HG03060 (cell line): ENCODE measurements at regions not wholly inside any gene's neighbourhood (a gene's known extent, or its start where the extent isn't known, plus 50 kb on each side); places are given as distances from the start of the nearest gene placed in this dataset.
A peak's percentile ranks its signal among the peaks of the same experiment; 100 is the strongest.
"Not testable (repeated sequence)": the region's sequence is repeated elsewhere in the genome, so short reads cannot be mapped to it uniquely, and the experiment has no call there.

ENCODE experiments used
- ATAC-seq: cut with Tn5 transposase; IDR thresholded peaks from one replicate; pipeline ENCODE4 v1.9.1; 2021; ENCODE audit warnings: low read depth, moderate number of reproducible peaks; ENCODE audit not compliant: unreplicated experiment

DNA sequence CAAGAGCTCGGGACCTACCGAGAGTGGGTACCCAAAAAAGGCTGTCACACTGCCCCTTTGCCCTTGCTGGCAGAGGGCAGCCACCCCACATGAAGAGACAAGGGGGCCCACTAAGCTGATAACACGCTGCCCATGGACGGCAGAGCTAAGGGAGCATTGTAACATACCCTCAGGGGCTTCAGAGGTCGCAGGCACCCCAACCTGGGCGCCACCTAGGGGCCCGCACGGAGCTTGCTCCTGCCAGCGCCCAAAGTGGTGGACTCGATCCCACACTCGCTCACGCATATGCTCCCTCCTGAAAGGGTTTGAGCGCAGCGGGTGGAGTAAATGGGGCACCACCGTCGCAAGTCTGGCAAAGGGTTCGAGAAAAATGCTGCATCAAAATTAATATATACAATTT is 975.4 kb downstream of the ZPLD1 start:
- ATAC-seq, result no peak

DNA sequence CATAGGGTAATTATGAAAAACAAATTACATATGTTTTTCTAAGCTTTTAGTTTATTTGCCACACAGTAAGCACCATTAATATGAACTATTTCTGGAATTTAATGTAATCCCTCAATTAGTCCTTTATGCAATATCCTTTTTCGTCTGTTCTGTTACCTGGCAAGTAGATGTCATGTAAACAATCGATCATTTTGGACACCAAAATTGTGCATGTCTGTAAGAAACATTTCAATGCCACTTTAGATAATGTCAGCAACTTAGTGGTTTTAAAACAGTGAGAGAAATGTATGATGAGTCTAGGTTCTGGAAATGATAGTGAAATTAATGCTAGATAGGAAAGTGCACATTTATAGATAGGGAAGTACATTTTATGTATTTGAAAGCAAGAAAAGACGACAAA is 986.6 kb downstream of the ZPLD1 start:
- ATAC-seq, result no peak

- ATAC-seq, result no peak
Observed at GRCh38 chr3:103437883-103438282, 1003.1 kb downstream of the ZPLD1 start.

DNA sequence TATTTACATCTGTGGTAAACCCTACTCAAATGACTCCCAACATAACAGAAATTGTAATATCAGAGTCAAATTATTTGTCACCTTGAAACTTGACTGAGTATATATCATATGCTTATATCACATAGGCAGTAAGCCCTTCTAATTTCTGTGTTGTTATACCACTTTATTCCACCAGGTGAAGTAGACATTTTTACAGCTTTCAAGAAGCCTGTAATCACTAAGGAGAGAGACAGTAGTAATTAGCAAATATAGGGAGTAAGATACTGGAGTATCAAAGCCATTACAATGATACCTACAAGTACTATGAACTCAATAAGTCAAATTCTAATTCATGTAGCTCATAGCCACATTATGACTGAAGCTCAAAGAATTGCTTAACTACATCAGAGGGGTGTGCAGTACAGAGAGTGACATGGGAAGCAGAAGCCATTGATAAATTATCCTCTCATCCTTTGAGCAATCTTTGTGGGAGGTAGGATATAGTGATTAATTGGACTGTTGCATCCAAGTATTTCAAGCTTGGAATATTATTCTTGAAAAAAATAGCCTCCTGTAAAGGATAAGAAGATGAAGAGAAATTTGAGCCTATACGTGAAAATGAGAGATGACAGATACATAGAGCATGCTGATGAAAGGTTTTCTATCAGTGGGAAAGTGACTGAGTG is 1005.9 kb downstream of the ZPLD1 start:
- peak; percentile 91 for ATAC-seq

DNA sequence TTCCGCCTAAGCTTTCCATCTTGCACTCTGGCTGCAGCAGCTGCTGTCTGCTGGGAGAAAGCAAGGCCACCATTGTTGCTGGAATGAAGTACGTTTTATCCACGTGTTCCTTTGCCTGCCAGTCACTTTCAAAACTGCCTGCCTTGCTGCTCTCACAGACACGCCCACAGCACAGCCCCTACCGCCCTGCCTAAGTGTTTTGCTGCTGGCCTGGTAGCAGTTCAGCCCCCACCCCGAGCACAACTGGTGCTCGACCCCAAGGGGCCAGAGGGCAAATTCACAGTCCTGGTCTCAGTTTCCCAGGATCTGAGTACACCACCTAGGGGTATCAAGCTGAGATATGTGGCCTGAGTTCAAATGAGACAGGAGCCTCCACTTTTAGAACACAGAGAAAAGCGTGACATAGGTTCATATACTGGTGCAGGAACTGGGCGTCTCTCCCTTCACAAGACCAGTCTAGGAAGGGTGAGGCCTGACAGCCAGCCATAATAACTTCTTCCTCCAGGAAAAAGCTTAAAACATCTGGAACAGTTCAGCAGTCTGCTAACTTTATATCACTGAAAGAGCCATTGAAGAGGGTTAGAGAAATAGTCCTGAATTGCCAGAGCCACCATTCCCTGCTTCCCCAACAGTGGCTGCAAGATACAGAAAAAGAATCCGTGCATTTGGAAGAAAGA is 1012.3 kb downstream of the ZPLD1 start:
- no peak for ATAC-seq

- ATAC-seq, result no peak
Observed at GRCh38 chr3:103453152-103453551, 1018.3 kb downstream of the ZPLD1 start.

DNA sequence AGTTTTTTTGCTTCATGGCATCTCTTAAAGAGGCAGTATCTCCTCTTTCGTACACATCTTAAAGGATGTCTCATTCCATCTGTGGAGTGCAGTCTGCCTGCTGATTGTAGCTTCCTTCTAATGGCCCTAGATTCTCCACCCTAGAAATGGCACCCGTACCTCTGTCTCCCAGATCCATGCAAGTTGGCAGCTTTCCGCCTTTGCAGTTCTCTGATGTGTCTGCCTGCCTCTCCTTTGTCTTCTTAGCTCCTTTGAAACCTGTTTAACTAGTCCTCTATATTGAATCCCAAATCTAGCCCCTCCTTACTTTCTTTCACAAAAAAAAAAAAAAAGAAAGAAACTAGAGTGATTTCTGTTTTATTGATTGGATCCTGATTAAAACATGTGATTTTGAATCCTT is 1025.0 kb downstream of the ZPLD1 start:
- ATAC-seq, result no peak

GRCh38 chr3:103470498-103470897 is 1035.7 kb downstream of the ZPLD1 start:
- ATAC-seq, result no peak

DNA sequence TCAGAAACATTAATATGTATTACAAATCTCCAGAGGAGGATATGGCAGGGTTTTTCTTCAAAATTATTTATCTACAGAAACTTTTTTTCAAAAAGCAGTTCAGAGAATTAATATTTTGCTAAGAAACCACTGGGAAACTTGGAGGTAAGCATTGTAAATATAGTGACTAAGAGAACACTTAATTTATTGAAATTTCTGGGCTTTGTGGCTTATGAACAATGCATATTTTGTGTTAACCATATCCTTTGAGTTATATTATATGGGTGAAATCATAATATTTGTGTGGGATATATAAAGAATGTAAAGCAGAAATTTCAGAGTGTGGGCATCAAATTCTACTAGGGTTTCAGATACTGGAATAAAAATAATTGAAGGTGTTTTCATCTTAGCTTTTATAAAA is 1059.2 kb downstream of the ZPLD1 start:
- ATAC-seq, result no peak

DNA sequence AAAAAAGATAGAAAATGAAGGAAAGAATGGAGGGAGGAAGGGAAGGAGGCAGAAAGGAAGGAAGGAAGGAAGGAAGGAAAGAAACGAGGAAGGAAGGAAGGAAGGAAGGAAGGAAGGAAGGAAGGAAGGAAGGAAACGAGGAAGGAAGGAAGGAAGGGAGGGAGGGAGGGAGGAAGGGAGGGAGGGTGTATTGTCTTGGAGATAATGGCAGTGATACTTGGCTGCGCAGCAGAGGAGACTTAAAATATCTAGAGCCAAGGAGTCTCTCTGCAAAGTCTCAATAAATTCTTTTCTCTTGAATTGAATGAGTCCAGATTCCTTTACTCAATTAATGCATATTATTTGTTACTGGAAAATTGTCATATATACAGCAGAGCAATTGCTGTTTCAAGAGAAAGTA is 1059.7 kb downstream of the ZPLD1 start:
- ATAC-seq, result no peak

- no peak for ATAC-seq
Observed at GRCh38 chr3:103495186-103495585, 1060.4 kb downstream of the ZPLD1 start.

DNA sequence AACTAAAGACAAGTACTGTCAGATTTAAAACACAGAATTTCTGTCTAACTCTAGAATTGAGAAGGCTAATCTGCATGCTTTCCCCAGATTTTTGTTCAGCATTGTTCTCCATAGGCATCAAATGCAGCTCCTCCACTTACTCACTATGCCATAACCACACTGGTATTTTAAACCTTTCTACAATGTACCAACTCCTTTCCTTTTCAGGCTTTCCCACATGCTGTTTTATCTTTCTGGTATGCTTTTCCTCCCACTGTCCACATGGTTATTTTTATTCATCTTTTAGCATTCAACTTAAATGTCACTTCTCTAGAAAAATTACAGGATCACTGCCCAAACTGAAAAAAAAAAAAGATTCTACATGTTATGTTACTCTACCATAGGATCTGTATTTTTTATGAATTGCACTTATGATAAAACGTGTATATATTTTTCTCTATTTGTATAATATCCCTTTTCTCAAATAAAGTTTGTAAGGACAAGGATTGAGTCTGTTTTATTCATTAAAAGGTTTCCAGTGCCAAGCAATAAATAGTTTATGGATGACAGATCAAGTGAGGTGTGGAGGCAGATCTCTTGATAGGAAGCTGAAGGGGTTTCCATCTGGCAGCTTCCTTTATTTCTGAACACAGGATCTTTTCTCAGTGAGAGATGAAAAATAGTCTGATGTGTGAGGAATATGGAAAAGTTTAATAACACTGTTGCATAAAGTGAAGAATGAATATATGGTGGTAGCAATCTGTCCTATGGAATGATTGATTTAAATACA is 1064.5 kb downstream of the ZPLD1 start:
- no peak for ATAC-seq

DNA sequence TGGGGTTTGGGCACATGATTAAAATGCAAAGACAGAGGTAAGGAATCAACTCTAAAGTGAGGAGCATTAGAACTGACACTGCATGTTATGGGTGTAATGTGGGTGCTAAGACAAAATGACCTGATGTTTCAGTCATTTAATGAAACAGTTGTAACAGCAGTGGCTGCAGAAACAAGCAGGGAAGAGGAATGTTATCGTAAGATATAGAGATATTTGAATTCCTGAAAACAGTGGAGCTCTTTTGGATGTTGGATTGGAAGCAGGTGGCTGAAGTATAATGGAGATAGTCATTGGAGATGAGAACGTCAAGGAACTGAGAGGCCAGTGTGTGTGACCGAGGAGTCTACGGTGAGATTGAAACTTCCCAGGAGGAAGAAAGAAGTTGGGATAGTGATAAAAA is 1065.2 kb downstream of the ZPLD1 start:
- no peak for ATAC-seq

DNA sequence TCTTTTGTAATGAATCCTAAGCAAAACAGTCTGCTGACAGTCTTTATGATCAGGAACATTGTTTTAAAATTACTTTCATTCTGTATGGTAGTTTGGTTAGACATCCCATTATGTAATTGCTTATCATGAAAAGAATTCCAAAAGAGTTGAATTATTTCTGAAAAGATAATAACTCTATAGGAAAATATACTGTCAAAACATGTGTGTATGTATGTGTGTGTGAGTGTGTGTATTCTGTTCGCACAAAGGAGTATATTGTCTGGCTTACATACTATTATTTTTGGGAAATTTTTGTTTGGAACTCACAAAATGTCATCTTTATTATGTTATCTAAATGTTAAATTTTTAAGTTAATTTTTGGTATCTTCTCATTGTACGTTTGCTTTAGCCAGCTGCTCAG is 1075.9 kb downstream of the ZPLD1 start:
- ATAC-seq, result no peak

GRCh38 chr3:103511891-103512290 is 1077.1 kb downstream of the ZPLD1 start:
- ATAC-seq, result no peak

GRCh38 chr3:103512595-103512994 is 1077.8 kb downstream of the ZPLD1 start:
- no peak for ATAC-seq

DNA sequence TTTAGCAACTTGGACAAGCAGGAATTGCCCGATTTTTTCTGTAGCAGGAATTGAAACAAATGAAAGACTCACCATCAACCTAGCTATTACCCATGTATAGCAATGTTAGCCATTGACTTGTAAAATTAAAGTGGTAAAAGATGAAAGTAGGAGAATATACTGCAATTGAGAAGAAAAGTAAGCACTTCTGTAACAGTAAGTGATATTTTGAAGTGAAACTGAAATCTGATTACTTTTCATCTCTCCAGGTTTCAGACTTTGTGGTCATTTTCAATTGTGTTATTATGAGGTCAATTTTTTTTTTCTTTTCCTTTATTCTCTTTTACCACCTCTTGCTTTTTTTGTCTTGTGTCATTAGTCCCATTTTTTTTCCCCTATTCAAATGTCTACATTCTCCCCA is 1078.2 kb downstream of the ZPLD1 start:
- no peak for ATAC-seq

GRCh38 chr3:103515116-103515515 is 1080.3 kb downstream of the ZPLD1 start:
- ATAC-seq, result no peak

DNA sequence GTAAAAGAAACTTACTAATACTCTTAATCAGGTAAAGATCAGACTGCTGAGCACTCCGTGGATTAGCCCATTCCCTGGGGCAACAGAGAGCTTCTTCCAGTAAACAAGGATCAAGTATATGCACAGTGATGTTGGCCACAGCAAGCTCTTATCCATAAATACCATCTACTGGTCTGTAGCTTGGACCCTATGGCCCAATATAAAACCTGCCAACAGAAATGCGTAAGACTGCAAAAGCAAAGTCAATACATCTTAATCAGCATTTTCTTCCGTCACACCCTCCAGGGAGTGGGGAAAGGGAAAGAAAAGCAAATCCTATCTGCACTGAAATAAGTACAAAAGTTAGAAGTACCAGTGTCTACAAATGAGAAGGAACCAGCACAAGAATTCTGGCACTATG is 1082.1 kb downstream of the ZPLD1 start:
- ATAC-seq, result no peak

DNA sequence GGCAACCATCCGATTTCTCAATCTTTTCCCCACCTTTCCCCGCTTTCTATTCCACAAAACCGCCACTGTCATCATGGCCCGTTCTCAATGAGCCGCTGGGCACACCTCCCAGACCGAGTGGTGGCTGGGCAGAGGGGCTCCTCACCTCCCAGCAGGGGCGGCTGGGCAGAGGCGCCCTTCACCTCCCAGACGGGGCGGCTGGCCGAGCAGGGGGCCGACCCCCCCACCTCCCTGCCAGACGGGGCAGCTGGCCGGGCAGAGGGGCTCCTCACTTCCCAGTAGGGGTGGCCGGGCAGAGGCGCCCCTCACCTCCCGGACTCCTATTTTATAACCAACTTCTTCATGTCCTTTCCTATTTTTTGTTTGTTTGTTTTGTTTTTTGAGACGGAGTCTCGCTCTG is 1096.5 kb downstream of the ZPLD1 start:
- ATAC-seq, result not testable (repeated sequence)

DNA sequence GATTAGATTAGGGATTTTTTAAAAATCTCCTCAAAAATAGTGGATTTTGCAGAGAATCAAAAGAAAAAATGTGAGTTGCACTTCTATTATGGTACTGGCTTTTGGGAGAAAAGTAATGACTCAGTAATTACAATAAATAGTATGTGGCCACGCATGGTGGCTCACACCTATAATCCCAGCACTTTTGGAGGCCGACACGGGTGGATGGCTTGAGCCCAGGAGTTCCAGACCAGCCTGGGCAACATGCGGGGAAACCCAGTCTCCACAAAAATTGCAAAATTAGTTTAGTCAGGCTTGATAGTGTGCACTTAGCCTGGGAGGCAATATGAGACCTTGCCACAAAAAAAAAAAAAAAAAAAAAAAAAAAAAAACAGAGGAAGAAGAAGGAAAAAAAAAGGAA is 1098.2 kb downstream of the ZPLD1 start:
- ATAC-seq, result no peak

GRCh38 chr3:103554451-103554850 is 1119.6 kb downstream of the ZPLD1 start:
- ATAC-seq, result no peak
